Osteoblast (primary cell): ENCODE measurements at regions not wholly inside any gene's neighbourhood (a gene's known extent, or its start where the extent isn't known, plus 50 kb on each side); places are given as distances from the start of the nearest gene placed in this dataset.

Source experiments
- DNase-seq: peaks from one replicate; pipeline ENCODE4 v3.0.0; 2011; ENCODE audit warnings: low spot score, mixed read lengths; ENCODE audit not compliant: insufficient read length; ENCODE audit errors: missing footprints
- H2AFZ ChIP-seq: 2 replicates; pipeline ENCODE4 v1.6.0; 2011; ENCODE audit warnings: mild to moderate bottlenecking, low read length
- H3K27ac ChIP-seq: 2 replicates; pipeline ENCODE4 v1.5.1; 2011; ENCODE audit warnings: mild to moderate bottlenecking, low read depth, low read length, moderate library complexity
- H3K27me3 ChIP-seq: 2 replicates; pipeline ENCODE4 v1.6.0; 2012; ENCODE audit warnings: mild to moderate bottlenecking, control low read depth, inconsistent platforms, low read length, moderate library complexity; ENCODE audit not compliant: insufficient read depth
- H3K36me3 ChIP-seq: 2 replicates; pipeline ENCODE4 v1.5.1; 2011; ENCODE audit warnings: mild to moderate bottlenecking, low read length, control low read depth, moderate library complexity; ENCODE audit not compliant: insufficient read depth
- H3K4me1 ChIP-seq: 2 replicates; pipeline ENCODE4 v1.5.1; 2011; ENCODE audit warnings: mild to moderate bottlenecking, low read length, control low read depth, moderate library complexity; ENCODE audit not compliant: insufficient read depth
- H3K4me2 ChIP-seq: 2 replicates; pipeline ENCODE4 v1.6.0; 2011; ENCODE audit warnings: mild to moderate bottlenecking, low read length; ENCODE audit not compliant: insufficient read depth
- H3K4me3 ChIP-seq: fragments of 200-600 bp; sonication (generic); 3 replicates; pipeline ENCODE4 v1.5.1; 2012; ENCODE audit warnings: mild to moderate bottlenecking, low read length, inconsistent platforms; ENCODE audit not compliant: insufficient read depth
- H3K79me2 ChIP-seq: 2 replicates; pipeline ENCODE4 v1.6.0; 2012; ENCODE audit warnings: mild to moderate bottlenecking, low read length, control low read depth, inconsistent platforms; ENCODE audit not compliant: insufficient read depth
- H3K9me3 ChIP-seq: 2 replicates; pipeline ENCODE4 v1.5.1; 2011; ENCODE audit warnings: low read depth, low read length, control low read depth
- H4K20me1 ChIP-seq: 2 replicates; pipeline ENCODE4 v1.6.0; 2012; ENCODE audit warnings: mild to moderate bottlenecking, low read length, control low read depth; ENCODE audit not compliant: insufficient read depth
- TF ChIP-seq, protein P1 (sequence below): IDR thresholded peaks from 2 replicates; pipeline ENCODE4 v1.5.1; 2011; ENCODE audit warnings: mild to moderate bottlenecking, low read depth, low read length, moderate library complexity; ENCODE audit errors: extremely low read depth

DNA sequence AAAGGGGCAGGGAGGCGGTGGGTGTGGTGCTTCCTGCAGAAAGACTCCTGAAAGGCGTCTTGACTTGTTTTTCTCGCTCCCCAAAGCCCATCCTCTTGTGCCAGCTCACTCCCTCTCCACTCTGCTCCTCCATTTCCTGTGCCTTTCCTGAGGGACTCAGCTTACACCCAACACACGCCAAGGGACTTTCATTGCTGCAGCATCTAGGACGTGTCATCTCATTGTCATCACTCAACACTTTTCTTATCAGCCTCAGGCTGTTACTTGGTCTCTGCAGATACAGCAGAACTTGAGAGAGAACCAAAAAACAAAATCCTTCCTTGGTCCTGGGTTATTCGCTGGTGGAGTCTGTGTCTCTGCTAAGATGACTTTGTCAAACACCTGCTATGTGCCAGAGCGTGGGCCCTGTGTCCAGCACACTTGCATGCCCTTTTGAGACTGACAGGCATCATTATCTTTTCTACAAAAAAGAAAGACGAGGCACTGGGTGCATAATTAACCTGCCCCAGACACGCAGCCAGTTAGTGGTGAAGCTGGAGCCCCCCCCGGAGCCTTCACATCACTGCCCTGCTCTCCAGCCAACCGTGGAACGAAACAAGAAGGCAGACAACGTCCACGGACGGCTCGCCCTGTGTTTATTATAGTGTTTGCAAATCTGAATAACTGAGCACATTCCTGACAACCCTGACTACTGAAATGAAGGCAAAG, 261.7 kb upstream of the HDAC4 start:
- no peak overlapping the region for H3K4me3 ChIP-seq
- peak; percentile 45 for DNase-seq

DNA sequence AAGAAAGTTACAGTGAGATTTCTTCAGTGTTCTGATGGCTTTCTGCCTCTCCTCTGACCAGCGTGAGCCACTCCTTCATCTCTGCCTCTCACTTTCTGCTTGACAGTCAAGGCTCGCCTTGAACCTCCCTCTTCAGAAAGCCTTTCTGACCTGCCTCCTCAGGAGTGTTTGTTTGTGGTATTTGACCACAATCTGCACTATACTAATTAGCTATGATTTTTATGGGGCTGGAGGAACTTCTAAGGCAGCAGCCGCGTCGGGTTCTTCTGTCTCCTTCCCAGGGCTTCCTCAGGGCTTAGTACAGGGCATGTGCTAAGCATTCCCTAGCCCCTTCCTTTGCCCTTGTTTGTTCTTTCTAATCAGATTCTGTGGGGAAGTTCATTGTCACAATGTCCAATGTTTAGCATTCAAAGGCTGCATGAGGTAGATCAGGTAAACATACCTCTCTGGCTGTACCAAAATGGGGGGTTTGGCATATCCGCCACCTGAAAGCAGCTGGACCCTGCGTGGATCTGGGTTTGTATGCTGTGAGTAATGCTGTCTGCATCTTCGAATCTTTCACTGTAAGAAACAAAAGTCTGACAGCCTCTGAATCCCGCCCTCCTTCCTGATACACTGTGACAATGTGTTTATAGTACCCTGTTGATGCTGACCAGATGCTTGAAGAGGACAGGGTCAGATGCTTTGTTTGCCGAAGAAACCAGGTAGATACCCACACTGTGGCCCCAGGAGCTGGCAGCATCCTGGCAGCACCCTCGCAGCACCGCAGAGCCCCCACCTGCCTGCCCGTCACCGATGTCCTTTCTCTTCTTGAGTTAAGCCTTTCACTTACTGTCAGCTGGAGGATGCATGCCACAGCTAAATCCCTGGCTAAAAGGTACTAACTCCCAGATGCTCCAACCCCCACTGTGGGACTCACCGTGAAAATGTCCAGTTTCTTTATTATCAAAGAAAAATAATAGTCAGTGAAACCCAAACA, 260.8 kb upstream of the HDAC4 start:
- Histone ChIP-seq H3K4me1 (no peaks in the 10 kb centered on the region), H3K36me3 (no peaks in the 10 kb centered on the region), H3K4me2 (no peak overlapping the region), H3K79me2 (no peaks in the 10 kb centered on the region), H4K20me1 (no peaks in the 10 kb centered on the region), H3K27me3 (no peaks in the 10 kb centered on the region), H3K4me3 (no peak overlapping the region), H2AFZ (no peak overlapping the region), H3K27ac (no peak overlapping the region), H3K9me3 (no peaks in the 10 kb centered on the region)
- TF ChIP-seq, protein P1, sequence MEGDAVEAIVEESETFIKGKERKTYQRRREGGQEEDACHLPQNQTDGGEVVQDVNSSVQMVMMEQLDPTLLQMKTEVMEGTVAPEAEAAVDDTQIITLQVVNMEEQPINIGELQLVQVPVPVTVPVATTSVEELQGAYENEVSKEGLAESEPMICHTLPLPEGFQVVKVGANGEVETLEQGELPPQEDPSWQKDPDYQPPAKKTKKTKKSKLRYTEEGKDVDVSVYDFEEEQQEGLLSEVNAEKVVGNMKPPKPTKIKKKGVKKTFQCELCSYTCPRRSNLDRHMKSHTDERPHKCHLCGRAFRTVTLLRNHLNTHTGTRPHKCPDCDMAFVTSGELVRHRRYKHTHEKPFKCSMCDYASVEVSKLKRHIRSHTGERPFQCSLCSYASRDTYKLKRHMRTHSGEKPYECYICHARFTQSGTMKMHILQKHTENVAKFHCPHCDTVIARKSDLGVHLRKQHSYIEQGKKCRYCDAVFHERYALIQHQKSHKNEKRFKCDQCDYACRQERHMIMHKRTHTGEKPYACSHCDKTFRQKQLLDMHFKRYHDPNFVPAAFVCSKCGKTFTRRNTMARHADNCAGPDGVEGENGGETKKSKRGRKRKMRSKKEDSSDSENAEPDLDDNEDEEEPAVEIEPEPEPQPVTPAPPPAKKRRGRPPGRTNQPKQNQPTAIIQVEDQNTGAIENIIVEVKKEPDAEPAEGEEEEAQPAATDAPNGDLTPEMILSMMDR: no peak
- peak; percentile 32 for DNase-seq

More for the DNA sequence above, 261.7 kb upstream of the HDAC4 start:
- H3K27me3 ChIP-seq: no peaks in the 10 kb centered on the region
- H3K4me1 ChIP-seq: no peaks in the 10 kb centered on the region
- H2AFZ ChIP-seq: no peak overlapping the region
- TF ChIP-seq, protein P1: no peak
- no peak overlapping the region for H3K27ac ChIP-seq
- no peaks in the 10 kb centered on the region for H3K79me2 ChIP-seq
- H4K20me1 ChIP-seq: no peaks in the 10 kb centered on the region
- no peaks in the 10 kb centered on the region for H3K9me3 ChIP-seq
- no peak overlapping the region for H3K4me2 ChIP-seq
- H3K36me3 ChIP-seq: no peaks in the 10 kb centered on the region

DNA sequence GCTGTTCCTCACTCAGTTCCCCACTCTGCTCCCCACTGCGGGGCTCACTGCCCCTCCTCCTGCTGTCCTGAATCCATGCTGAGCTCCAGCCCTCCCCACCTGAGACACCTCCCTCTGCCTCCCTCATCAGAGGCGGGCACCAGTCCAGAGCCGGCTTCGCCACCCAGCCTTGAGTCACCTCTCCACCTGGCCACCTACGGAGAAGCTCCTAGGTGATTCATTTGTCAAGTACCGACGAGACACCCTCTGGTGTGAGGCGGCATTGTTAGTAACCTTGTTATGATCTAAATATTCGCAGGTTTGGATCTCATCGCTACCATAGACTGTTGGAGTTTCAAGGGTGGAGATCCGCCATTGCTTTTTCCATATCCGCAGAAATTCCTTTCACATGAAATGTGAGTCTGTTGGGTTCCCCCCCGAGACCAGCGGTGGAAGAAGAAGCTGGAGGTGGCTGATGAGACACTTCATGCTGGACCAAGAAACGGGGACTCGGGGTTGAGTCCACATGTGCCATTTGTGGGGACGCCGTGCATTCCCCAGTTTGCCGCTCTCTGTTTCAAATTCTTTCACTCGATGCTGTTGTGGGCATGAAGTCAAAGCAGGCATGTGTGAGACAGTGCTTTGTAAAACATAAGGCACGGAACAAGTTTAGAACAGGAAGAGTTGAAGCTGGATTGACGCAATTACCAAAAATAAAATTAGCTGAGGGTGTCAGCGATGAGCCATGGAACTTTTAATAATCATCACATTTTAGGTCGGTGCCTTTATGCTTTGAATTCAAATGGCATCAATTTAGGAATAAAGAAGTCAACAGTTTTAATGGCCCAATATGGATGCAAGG, 259.8 kb upstream of the HDAC4 start:
- no peak overlapping the region for H3K4me3 ChIP-seq
- peak; percentile 46 for DNase-seq
- H3K36me3 ChIP-seq: no peaks in the 10 kb centered on the region
- H3K4me1 ChIP-seq: no peaks in the 10 kb centered on the region
- H3K27ac ChIP-seq: no peak overlapping the region
- TF ChIP-seq, protein P1: no peak
- H2AFZ ChIP-seq: no peak overlapping the region
- H3K9me3 ChIP-seq: no peaks in the 10 kb centered on the region
- no peak overlapping the region for H3K4me2 ChIP-seq
- no peaks in the 10 kb centered on the region for H3K27me3 ChIP-seq
- no peaks in the 10 kb centered on the region for H3K79me2 ChIP-seq
- H4K20me1 ChIP-seq: no peaks in the 10 kb centered on the region
